Neural cell (in vitro differentiated cells): ENCODE measurements at regions not wholly inside any gene's neighbourhood (a gene's known extent, or its start where the extent isn't known, plus 50 kb on each side); places are given as distances from the start of the nearest gene placed in this dataset.

Experiments used
- H2AFZ ChIP-seq: fragments of 200-600, 300-800 bp; sonication (generic), shearing (Covaris generic); 2 replicates; pipeline ENCODE4 v1.6.0; 2014; ENCODE audit warnings: low read depth, mild to moderate bottlenecking, antibody characterized with exemption, low read length, moderate library complexity
- H3F3A ChIP-seq: fragments of 200-600 bp; shearing (Covaris generic); 2 replicates; pipeline ENCODE4 v1.6.1; 2016; ENCODE audit warnings: mild to moderate bottlenecking, moderate library complexity, mixed read lengths, antibody characterized with exemption, low read length; ENCODE audit not compliant: insufficient read depth, poor library complexity, severe bottlenecking
- H3K27ac ChIP-seq: fragments of 200-600, 300-800 bp; sonication (generic), shearing (Covaris generic); 2 replicates; pipeline ENCODE4 v1.5.1; 2014; ENCODE audit warnings: mild to moderate bottlenecking, low read length, moderate library complexity
- H3K27me3 ChIP-seq: fragments of 300-800, 200-600 bp; sonication (generic), shearing (Covaris generic); 2 replicates; pipeline ENCODE4 v1.6.0; 2014; ENCODE audit warnings: mild to moderate bottlenecking, low read depth, low read length, moderate library complexity; ENCODE audit not compliant: insufficient read depth
- H3K36me3 ChIP-seq: fragments of 300-800, 200-600 bp; sonication (generic), shearing (Covaris generic); 2 replicates; pipeline ENCODE4 v1.5.1; 2014; ENCODE audit warnings: mild to moderate bottlenecking, antibody characterized with exemption, low read length, moderate library complexity; ENCODE audit not compliant: insufficient read depth
- H3K4me2 ChIP-seq: fragments of 300-800, 200-600 bp; sonication (generic), shearing (Covaris generic); 2 replicates; pipeline ENCODE4 v1.6.0; 2014; ENCODE audit warnings: mild to moderate bottlenecking, low read length
- H3K4me3 ChIP-seq: fragments of 300-800, 200-600 bp; sonication (generic), shearing (Covaris generic); 2 replicates; pipeline ENCODE4 v1.5.1; 2014; ENCODE audit warnings: mild to moderate bottlenecking, low read length, moderate library complexity
- H3K79me2 ChIP-seq: fragments of 200-600 bp; shearing (Covaris generic); replicated peaks from 2 replicates; pipeline ENCODE4 v1.6.0; 2014; ENCODE audit warnings: mild to moderate bottlenecking, low read length, moderate library complexity; ENCODE audit not compliant: insufficient read depth
- H3K9ac ChIP-seq: fragments of 300-800, 200-600 bp; sonication (generic), shearing (Covaris generic); 2 replicates; pipeline ENCODE4 v1.6.1; 2016; ENCODE audit warnings: mild to moderate bottlenecking, low read length, mixed read lengths
- H3K9me2 ChIP-seq: fragments of 200-600 bp; shearing (Covaris generic); 2 replicates; pipeline ENCODE4 v1.6.1; 2016; ENCODE audit warnings: mild to moderate bottlenecking, low read length, mixed read lengths; ENCODE audit not compliant: insufficient read depth
- H3K9me3 ChIP-seq: fragments of 200-600, 300-800 bp; sonication (generic), shearing (Covaris generic); 2 replicates; pipeline ENCODE4 v1.6.1; 2016; ENCODE audit warnings: mild to moderate bottlenecking, mixed run types, low read length, moderate library complexity, mixed read lengths
- H4K20me1 ChIP-seq: fragments of 200-600 bp; shearing (Covaris generic); 2 replicates; pipeline ENCODE4 v1.6.1; 2016; ENCODE audit warnings: mild to moderate bottlenecking, mixed run types; ENCODE audit not compliant: insufficient read depth
- EP300 ChIP-seq: fragments of 450-650 bp; conservative IDR thresholded peaks from 2 replicates; pipeline ENCODE4 v1.6.1; 2014; ENCODE audit warnings: antibody characterized with exemption, mild to moderate bottlenecking, moderate library complexity; ENCODE audit not compliant: poor library complexity, severe bottlenecking
- EZH2 ChIP-seq: fragments of 200-600, 300-800 bp; shearing (Covaris generic), sonication (generic); IDR thresholded peaks from 2 replicates; pipeline ENCODE4 v1.6.1; 2014; ENCODE audit warnings: antibody characterized with exemption, low read length, borderline replicate concordance, mild to moderate bottlenecking; ENCODE audit not compliant: insufficient read depth, poor library complexity, severe bottlenecking
- MXI1 ChIP-seq: fragments of 450-650 bp; conservative IDR thresholded peaks from 2 replicates; pipeline ENCODE4 v1.6.1; 2014; ENCODE audit warnings: antibody characterized with exemption, mild to moderate bottlenecking; ENCODE audit not compliant: poor library complexity, severe bottlenecking
- POLR2AphosphoS5 ChIP-seq: IDR thresholded peaks from 2 replicates; pipeline ENCODE4 v1.6.1; 2012
- RAD21 ChIP-seq: fragments of 450-650 bp; conservative IDR thresholded peaks from 2 replicates; pipeline ENCODE4 v1.6.1; 2014; ENCODE audit warnings: antibody characterized with exemption, mild to moderate bottlenecking, moderate library complexity
- SMC3 ChIP-seq: fragments of 450-650 bp; conservative IDR thresholded peaks from 2 replicates; pipeline ENCODE4 v1.6.1; 2014; ENCODE audit warnings: antibody characterized with exemption, mild to moderate bottlenecking, moderate library complexity; ENCODE audit not compliant: poor library complexity
- TAF1 ChIP-seq: IDR thresholded peaks from 2 replicates; pipeline ENCODE4 v1.6.1; 2012; ENCODE audit warnings: low read depth
- TF ChIP-seq, protein P1 (sequence below): IDR thresholded peaks from 2 replicates; pipeline ENCODE4 v1.6.1; 2012; ENCODE audit warnings: borderline replicate concordance
- TF ChIP-seq, protein P2 (sequence below): fragments of 450-650 bp; IDR thresholded peaks from 2 replicates; pipeline ENCODE4 v1.5.1; 2014; ENCODE audit warnings: antibody characterized with exemption, mild to moderate bottlenecking, moderate library complexity; ENCODE audit not compliant: poor library complexity, severe bottlenecking

DNA sequence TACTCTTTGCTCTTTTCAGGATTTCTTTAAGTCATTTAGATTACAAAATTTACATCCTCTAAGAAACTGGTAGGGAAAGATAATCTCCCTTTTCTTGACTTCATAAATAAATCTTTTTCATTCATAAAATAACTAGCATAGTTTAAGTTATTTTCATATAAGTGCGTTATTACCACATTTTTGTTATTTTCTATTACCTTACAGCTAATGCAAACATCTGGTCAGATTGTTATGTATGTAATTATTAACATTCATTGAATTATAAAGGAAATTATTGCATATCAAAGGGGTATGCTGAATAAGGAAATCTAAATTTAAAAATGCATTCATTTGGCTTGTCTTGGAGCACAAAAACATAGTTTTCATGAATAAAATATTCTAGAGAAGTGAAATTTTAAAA is 55.3 kb upstream of the SLITRK1 start:
- Histone ChIP-seq H2AFZ (no peak overlapping the region), H3K4me3 (no peak overlapping the region), H4K20me1 (no peaks in the 10 kb centered on the region), H3K4me2 (no peak overlapping the region), H3K9me2 (no peaks in the 10 kb centered on the region), H3K9ac (no peak overlapping the region), H3K36me3 (no peaks in the 10 kb centered on the region), H3K27ac (no peak overlapping the region), H3K9me3 (no peaks in the 10 kb centered on the region), H3K27me3 (no peaks in the 10 kb centered on the region), H3K79me2 (no peaks in the 10 kb centered on the region), H3F3A (no peaks in the 10 kb centered on the region)
- TF ChIP-seq, protein P1, sequence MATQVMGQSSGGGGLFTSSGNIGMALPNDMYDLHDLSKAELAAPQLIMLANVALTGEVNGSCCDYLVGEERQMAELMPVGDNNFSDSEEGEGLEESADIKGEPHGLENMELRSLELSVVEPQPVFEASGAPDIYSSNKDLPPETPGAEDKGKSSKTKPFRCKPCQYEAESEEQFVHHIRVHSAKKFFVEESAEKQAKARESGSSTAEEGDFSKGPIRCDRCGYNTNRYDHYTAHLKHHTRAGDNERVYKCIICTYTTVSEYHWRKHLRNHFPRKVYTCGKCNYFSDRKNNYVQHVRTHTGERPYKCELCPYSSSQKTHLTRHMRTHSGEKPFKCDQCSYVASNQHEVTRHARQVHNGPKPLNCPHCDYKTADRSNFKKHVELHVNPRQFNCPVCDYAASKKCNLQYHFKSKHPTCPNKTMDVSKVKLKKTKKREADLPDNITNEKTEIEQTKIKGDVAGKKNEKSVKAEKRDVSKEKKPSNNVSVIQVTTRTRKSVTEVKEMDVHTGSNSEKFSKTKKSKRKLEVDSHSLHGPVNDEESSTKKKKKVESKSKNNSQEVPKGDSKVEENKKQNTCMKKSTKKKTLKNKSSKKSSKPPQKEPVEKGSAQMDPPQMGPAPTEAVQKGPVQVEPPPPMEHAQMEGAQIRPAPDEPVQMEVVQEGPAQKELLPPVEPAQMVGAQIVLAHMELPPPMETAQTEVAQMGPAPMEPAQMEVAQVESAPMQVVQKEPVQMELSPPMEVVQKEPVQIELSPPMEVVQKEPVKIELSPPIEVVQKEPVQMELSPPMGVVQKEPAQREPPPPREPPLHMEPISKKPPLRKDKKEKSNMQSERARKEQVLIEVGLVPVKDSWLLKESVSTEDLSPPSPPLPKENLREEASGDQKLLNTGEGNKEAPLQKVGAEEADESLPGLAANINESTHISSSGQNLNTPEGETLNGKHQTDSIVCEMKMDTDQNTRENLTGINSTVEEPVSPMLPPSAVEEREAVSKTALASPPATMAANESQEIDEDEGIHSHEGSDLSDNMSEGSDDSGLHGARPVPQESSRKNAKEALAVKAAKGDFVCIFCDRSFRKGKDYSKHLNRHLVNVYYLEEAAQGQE, result no peak
- TF ChIP-seq SMC3 (no peak), MXI1 (no peak), EP300 (no peak), TAF1 (no peak), RAD21 (no peak), EZH2 (no peak), POLR2AphosphoS5 (no peak)
- TF ChIP-seq, protein P2, sequence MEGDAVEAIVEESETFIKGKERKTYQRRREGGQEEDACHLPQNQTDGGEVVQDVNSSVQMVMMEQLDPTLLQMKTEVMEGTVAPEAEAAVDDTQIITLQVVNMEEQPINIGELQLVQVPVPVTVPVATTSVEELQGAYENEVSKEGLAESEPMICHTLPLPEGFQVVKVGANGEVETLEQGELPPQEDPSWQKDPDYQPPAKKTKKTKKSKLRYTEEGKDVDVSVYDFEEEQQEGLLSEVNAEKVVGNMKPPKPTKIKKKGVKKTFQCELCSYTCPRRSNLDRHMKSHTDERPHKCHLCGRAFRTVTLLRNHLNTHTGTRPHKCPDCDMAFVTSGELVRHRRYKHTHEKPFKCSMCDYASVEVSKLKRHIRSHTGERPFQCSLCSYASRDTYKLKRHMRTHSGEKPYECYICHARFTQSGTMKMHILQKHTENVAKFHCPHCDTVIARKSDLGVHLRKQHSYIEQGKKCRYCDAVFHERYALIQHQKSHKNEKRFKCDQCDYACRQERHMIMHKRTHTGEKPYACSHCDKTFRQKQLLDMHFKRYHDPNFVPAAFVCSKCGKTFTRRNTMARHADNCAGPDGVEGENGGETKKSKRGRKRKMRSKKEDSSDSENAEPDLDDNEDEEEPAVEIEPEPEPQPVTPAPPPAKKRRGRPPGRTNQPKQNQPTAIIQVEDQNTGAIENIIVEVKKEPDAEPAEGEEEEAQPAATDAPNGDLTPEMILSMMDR, result no peak

DNA sequence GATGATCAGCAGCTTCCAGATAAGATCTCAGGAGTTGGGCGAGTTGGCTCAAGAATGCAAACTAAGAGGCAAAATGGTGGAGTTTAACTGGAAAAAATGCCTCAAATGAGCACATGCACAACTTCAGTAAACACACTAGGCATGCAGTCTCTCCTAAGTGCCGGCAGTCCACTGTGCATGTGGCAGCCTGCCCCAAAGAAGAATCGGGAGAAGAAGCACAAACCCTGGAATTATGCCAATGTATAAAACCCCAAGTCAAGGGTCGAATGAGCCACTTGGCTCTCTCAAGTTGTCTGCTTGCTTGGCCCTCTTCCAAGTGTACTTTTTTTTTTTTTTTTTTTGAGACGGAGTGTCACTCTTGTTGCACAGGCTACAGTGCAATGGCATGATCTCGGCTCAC is 53.3 kb upstream of the SLITRK1 start:
- Histone ChIP-seq H3K27ac (no peak overlapping the region), H4K20me1 (no peaks in the 10 kb centered on the region), H3K36me3 (no peaks in the 10 kb centered on the region), H3K4me2 (no peak overlapping the region), H3K79me2 (no peaks in the 10 kb centered on the region), H3K9me3 (no peaks in the 10 kb centered on the region), H3K4me3 (no peak overlapping the region), H2AFZ (no peak overlapping the region), H3F3A (no peaks in the 10 kb centered on the region), H3K9ac (no peak overlapping the region), H3K9me2 (no peaks in the 10 kb centered on the region), H3K27me3 (no peaks in the 10 kb centered on the region)
- no peak for TF ChIP-seq SMC3
- no peak for TF ChIP-seq POLR2AphosphoS5
- no peak for TF ChIP-seq TAF1
- no peak for TF ChIP-seq EZH2
- TF ChIP-seq, protein P2, result no peak
- TF ChIP-seq RAD21, result no peak
- TF ChIP-seq EP300, result no peak
- TF ChIP-seq MXI1, result no peak
- TF ChIP-seq, protein P1, result no peak
